GM18526 (cell line): ENCODE measurements at regions not wholly inside any gene's neighbourhood (a gene's known extent, or its start where the extent isn't known, plus 50 kb on each side); places are given as distances from the start of the nearest gene placed in this dataset.

Experiments
- POLR2A ChIP-seq: IDR thresholded peaks from 3 replicates; pipeline ENCODE4 v1.6.1; 2011; ENCODE audit not compliant: insufficient read length; ENCODE audit errors: extremely low read depth

DNA sequence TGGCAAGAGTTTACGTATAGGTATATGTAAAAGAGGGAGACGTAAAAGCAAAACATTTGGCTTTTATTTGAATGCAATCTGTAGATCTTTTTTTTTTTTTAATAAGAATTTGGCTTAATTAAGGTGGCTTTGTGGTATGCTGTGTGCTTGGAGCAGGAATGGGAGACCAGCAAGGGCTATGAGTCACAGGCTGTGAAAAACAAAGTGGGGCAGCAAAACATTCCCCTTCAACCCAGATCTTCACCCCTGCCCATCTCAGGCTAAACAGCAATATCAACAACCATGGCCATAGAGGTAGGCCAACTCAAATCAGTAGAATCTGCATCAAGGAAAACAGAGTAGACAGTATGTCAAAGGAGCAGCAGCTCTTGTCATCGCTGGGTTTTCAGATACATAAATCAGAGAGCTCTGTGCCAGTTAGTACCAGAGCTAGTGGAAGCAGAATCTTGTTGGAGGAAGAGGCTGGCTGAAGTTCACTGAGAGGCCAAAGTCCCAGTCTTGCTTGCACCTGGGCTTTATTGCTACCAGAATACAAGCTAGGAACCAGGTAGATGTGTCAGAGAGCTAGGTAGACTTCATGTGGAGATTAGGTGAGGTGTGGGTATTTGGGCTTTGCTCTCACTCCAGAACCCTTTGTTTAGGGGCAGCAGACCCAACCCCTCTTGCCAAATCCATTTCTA, 191.5 kb upstream of the FANCL start:
- TF ChIP-seq POLR2A = no peak

DNA sequence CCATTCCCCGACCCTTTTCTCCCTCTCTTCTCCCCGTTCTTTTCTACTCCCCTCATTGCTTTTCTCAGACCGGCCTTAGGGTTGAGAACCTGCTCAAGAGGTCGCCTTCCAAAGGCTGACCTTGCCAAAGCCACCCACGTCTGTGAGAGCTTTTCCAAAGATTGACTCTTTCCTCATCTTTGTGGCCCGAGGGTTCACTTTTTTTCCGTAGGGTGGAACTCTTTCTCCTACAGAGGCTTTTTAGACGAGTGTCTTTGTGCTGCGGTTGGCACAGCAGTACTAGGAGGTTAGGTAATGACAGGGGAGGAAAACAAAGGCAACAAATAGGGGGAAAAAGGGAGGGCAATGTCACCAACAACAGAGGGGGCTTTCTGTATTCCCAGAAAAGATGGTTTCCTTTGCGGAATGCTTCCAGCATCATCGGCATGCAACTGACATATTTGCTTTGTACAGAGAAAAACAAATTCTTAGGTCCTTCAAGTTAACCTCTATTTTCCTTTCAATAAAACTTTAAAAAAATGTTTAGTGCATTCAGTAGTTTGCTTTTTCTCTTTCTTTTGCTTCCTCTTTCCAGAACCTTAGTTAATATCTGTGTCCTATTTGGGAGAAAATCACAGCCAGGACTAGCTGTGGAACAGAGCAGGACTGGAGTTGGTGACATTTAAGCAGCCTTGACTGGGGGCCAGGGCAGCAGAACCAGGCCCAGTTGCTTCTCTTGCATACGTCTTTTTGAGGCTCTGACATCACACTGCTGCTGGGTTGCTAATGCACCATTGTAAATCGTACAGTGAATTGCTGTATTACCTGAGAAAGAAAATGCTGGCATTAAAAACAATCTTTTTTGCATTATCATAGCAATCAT, 188.1 kb upstream of the FANCL start:
- TF ChIP-seq POLR2A = no peak

DNA sequence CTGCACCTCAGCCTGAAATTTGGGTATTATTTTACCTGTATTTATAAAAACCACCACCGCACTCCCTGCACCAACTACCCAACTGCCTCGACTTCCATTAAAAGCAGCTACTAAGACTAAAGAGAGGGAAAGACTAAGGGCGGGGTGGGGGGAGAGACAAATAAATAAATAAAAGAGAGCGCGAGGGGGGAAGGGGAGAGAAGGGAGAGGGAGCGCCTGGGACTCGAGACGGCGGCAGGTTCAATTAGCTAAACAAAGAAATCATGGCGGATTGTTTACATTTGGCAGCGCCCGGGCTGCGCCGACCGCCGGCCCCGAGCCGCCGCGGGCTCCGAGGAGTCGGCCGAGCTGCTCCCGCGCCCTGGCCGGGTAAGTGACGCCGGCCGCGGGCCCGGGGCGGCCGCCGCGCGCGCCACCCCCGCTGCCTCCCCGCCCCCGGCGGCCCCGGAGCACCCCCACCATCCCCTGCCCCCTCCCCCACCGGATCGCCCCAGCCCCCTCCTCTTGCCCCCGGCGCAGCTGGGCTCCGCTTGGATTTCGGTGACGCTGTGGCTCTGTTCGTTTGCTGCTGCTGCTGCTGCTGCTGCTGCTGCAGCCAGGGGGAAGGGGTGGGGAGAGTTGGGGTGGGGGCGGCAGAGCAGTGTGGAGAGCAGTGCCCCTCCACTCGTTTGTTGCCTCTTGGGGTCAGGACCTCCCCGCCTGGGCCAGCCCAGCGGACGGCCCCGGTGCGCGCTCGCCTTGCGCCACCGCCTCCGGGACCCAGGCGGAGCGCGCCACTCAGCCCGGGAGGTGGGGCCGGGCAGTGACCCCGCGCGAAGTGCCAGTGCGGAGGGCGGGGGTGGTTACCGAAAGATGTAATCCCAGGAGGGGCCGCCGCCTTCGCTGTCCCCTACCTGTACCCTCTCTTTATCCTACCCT, 187.2 kb upstream of the FANCL start:
- no peak for TF ChIP-seq POLR2A

DNA sequence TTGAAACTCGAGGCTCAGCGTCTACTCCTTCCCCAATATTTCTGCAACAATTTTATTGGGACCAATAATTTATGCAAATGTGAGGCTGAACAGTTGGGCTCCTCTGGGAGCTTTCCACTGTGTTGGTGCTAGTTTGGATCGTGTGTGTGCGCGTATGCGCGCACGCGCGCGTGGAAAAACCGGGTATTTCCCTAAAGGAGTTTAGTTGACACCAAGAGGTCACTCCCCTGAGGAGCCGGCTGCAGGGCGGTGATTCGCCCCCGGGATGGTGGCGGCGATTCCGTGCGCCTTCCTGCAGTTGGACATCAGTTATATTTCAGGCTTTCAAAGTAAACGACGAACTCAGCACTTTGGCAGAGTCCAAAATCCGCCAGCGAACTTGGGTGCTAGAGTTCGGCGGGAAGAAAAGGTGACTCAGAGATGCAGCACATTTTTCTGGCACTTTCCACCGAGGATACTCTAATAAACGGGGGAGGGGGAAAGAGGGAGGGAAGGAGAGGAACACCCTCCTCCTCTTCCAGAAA, 186.5 kb upstream of the FANCL start:
- TF ChIP-seq POLR2A = no peak

DNA sequence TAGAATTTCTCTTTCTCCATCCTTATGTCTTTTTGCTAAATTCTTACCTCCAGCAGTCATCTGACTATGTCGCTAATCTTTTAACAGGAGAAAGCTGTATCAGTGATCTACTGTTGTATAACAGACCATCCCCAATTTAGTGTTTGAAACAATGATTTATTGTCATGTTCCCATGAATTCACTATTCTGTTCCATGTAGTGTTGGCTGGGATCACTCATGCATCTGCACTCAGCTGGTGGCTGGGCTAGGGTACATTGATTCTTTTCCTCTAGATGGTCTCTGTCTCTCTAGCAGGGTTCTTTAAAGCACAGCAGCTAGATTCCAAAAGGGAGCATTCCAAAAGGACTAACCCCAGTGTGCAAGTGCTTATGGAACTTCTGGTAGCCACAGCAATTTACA, 184.2 kb upstream of the FANCL start:
- no peak for TF ChIP-seq POLR2A

DNA sequence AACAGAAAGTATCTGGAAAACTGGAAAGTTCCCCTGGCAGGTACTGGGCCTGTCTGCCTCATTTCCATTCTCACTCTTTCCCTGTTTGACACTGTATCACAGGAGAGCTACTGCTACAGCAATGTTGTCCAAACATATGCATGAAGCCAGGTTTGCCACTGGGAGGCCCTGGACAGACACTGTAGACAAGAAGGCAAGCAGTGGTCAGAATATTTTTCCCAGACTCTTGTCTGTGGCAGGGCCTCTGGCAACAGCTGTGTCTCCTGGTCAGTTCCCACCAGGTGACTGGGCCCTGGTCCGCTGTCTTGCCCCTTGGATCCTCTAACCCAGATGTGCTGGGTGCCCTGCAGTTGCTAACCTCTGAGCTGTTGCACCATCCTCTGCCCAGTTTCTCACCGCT, 178.9 kb upstream of the FANCL start:
- no peak for TF ChIP-seq POLR2A

DNA sequence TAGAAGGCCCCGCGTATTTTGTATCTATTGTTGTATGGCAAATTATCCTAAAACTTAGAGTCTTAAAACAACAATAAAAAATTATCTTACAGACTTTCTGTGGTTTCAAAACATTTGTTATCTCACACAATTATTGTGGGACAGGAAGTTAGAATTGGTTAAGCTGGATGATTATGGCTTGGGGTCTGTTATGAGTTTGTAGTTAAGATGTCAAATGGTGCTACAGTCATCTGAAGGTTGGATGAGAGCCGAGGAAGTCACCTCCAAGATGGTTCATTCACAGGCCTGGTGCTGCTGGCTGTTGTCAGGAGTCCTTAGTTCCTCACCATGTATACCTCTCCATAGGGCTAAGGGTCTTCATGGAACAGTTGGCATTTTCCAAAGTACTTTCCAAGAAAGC, 175.6 kb upstream of the FANCL start:
- TF ChIP-seq POLR2A = no peak

DNA sequence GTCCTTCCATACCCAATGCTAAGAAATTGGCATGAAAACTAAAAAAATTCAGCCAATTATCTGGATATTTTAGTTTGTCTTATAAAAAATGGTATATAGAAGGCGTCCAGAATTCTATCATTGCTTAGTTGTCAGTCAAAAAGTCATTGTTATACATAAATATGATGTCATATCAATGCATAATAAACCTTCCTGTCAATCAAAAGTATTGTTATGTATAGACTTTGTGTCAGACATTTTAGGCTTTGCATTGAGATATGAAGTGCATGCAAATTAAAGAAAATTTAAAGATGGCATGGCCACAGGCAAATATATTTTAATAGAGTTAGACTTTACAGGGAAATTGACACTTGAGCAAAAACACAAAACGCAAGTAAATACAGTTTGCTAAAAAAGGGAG, 173.4 kb upstream of the FANCL start:
- no peak for TF ChIP-seq POLR2A

DNA sequence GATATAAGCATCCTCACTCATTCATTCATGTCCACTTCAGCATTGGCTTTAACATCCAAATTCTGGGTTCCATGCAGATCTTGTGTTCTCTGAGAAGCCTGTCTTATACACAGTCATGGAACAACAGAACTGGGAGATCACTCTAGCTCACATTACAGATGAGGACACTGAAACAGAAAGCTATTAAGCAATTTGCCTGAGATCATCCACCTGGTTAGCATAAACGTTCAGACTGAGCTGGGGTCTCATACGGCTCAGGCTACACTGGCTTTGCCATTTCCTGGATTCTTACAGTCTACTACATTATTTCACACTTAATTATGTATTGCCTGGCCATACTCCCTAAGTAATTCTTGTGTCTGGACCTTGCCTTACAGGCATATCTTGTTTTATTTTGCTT, 169.4 kb upstream of the FANCL start:
- TF ChIP-seq POLR2A = no peak

DNA sequence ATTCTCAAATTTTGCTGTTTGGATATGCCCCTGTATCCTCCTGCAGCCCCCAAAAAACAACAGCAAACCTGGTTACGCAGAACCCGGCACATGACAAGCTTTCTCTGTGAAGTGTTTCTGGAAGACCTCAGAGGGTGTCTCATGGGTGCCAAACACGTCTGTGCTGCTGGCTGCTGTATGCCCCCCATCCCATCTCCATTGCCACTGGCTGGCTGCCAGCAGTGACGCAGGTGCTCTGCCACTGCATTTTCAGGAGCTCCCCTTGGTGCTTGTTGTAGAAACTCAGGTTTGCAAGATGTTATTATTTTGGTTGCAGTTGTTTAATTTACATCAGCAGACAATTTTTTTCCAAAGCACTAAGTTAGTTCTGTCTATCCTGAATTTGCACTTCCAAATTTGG, 166.4 kb upstream of the FANCL start:
- no peak for TF ChIP-seq POLR2A

DNA sequence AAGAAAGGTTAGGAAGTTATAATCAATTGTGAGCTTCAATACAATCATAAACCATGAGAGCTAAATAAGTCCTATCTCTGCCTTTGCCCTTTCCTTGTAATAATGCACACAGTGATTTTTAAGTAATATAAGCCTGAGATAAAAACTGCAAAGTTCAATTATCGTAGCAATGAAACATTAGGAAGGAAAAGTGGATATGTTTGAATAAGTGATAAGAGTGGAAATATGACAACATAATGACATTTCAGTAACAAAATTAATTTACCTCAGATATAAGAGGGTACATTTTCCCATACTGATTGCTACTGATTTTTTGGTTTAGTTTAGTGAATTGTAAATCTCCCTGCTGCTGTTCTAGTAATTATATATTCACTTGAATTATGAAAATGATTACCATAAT, 164.2 kb upstream of the FANCL start:
- TF ChIP-seq POLR2A = no peak

DNA sequence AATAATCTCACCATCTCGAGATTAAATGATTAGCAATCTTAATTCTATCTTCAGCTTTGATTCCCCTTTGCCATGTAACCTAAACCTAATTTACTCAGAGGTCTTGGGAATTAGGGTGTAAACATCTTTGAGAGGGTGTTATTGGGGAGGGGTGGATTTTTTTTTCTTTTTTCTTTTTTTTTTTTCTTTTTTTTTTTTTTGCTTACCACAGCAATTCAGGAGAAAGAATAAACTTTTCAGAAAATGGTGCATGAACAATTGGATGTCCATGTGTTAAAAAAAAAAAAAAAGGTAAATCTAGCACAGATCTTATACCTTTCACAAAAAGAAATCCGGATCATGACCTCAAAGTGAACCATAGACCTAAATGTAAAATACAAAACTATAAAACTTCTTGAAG, 160.8 kb upstream of the FANCL start:
- no peak for TF ChIP-seq POLR2A

DNA sequence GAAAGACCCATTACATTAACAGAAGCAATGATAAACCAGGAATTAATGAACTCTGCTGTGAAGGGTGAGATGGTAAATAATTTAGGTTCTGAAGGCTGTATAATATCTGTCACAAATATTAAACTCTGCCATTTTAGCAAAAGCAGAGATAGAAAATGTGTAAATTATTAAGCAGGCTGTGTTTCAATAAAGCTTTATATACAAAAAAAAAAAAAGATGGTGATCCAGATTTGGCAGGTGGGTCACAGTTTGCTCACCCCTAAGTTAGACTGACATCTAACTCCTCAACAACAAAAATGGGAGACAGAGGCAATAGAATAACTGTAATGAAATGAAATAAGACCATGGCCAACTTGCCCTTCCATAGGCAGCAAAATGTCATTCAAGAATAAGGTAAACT, 157.3 kb upstream of the FANCL start:
- TF ChIP-seq POLR2A = no peak

DNA sequence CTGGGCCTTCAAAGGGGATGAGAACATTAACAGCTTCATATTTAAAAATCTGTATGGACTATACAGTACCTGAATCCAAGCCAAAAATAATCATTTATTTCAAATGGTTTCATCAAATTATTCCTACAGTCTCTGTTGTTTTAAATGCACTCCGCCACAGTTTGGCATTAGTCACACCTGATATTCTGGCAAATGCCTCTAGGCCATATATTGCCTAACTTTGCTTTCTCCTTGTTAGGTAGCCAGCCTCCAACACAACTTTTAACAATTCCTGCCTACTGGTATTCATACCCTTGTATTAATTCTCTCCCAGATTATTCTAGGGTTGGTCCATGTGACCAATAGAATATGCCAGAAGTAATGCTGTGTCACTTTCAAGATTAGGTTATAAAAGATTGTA, 146.6 kb upstream of the FANCL start:
- no peak for TF ChIP-seq POLR2A

DNA sequence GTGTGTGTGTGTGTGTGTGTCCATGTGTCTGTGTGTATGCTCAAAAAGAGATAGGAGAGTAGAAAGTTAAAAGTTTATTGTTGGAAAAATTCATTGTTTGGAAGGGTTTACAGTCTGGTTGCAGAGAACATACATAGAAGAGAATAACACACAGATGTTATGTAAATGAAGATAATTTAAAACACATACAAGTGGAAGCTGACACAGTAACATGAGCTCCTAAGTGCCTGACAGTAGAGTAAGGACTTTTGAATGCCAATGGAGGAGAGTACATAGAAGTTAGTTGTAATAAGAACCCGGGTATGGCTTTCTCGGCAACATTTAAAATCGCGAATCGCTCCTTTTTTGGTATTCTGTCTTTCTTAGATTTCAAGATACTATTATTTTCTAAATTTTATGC, 137.0 kb upstream of the FANCL start:
- TF ChIP-seq POLR2A = no peak

DNA sequence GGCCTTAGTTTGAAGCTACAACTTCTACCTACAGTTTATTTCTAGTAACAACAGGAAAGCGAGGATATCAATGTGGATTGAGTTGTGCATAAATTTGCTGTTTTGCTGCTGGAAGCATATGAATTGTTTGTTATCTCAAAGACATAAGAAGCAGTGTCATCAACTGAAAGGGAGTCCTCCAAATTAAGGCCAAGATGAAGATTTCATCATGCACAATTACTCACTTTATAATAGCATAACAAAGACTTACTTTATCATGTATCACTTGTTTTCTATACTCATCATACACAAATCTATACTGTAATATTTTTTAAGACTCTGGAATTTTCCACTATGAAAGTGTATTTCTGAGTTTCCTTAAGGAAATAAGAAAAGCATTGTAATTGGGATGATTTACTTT, 136.1 kb upstream of the FANCL start:
- no peak for TF ChIP-seq POLR2A

DNA sequence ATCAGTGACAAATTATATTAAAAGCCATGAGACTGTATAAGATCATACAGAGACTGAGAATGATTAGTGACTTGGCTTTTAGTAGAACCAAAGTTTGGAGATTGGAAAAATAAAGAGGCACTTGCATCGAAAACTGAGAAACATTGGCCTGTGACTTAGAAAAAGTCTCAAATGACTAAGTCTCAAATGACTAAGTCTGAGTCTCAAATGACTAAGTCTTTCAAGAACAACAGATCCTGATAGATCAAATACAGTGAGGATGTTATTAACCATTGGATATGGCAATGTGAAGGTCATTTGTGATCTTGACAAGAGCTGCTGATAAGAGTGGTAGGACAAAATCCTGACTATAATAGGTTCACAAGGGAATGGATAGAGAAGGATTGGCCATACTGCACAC, 135.5 kb upstream of the FANCL start:
- TF ChIP-seq POLR2A = no peak
